IMR-90 (cell line): ENCODE measurements at regions not wholly inside any gene's neighbourhood (a gene's known extent, or its start where the extent isn't known, plus 50 kb on each side); places are given as distances from the start of the nearest gene placed in this dataset.

Experiments
- ATAC-seq: fragments of 200-7000 bp; cut with Tn5 transposase; 2 replicates; pipeline ENCODE4 v1.9.1; 2020; ENCODE audit warnings: low read depth, mild to moderate bottlenecking, moderate library complexity
- BruUV-seq: library from RNA; stranded (reverse); fragments of 400-500 nt; replicated peaks from 2 replicates; lab custom pipeline; 2021; lab: Mats Ljungman, UMichigan
- CTCF ChIA-PET: fragments of 300-600 bp; formaldehyde crosslinking; extraction: SDS; loops from one replicate; lab custom pipeline; 2021; ENCODE audit warnings: antibody characterized with exemption; lab: Yijun Ruan, JAX
- POLR2A ChIA-PET: fragments of 300-600 bp; sonication (Branson Sonifier 250); formaldehyde crosslinking; loops from one replicate; lab custom pipeline; 2022; ENCODE audit warnings: antibody characterized with exemption; ENCODE audit not compliant: unreplicated experiment; lab: Charles Lee
- DNase-seq: peaks from one replicate; pipeline ENCODE4 v3.0.0; 2013
- H2AFZ ChIP-seq: replicated peaks from 2 replicates; pipeline ENCODE3; 2013; ENCODE audit warnings: low read length, mild to moderate bottlenecking; ENCODE audit not compliant: poor library complexity
- H2AK5ac ChIP-seq: 2 replicates; pipeline ENCODE4 v1.6.1; 2013; ENCODE audit warnings: low read depth, low read length, inconsistent platforms
- H2AK9ac ChIP-seq: replicated peaks from 2 replicates; pipeline ENCODE3; 2013; ENCODE audit warnings: mild to moderate bottlenecking, low read depth, low read length, moderate library complexity; ENCODE audit not compliant: poor library complexity
- H2BK120ac ChIP-seq: 2 replicates; pipeline ENCODE4 v1.6.1; 2013; ENCODE audit warnings: low read depth, low read length, inconsistent platforms
- H2BK15ac ChIP-seq: 3 replicates; pipeline ENCODE4 v1.6.1; 2013; ENCODE audit warnings: low read depth, low read length, inconsistent platforms
- H2BK20ac ChIP-seq: 2 replicates; pipeline ENCODE4 v1.6.1; 2013; ENCODE audit warnings: low read depth, mild to moderate bottlenecking, inconsistent platforms, low read length, moderate library complexity
- H2BK5ac ChIP-seq: 2 replicates; pipeline ENCODE4 v1.6.1; 2013; ENCODE audit warnings: mild to moderate bottlenecking, low read depth, low read length, inconsistent platforms; ENCODE audit not compliant: poor library complexity, severe bottlenecking
- H3K14ac ChIP-seq: replicated peaks from 2 replicates; pipeline ENCODE4 v1.6.1; 2013; ENCODE audit warnings: low read depth, low read length, inconsistent platforms
- H3K18ac ChIP-seq: 2 replicates; pipeline ENCODE4 v1.6.1; 2013; ENCODE audit warnings: low read depth, low read length, control low read depth
- H3K23ac ChIP-seq: 2 replicates; pipeline ENCODE4 v1.6.1; 2013; ENCODE audit warnings: low read depth, low read length, inconsistent platforms
- H3K27ac ChIP-seq: 2 replicates; pipeline ENCODE4 v1.5.1; 2013; ENCODE audit warnings: mild to moderate bottlenecking, control low read depth, low read length; ENCODE audit not compliant: insufficient read depth
- H3K27me3 ChIP-seq: 2 replicates; pipeline ENCODE4 v1.6.1; 2013; ENCODE audit warnings: low read length; ENCODE audit not compliant: control insufficient read depth, insufficient read depth
- H3K36me3 ChIP-seq: 2 replicates; pipeline ENCODE4 v1.6.1; 2013; ENCODE audit warnings: low read length, mixed read lengths; ENCODE audit not compliant: control insufficient read depth, insufficient read depth
- H3K4ac ChIP-seq: 2 replicates; pipeline ENCODE4 v1.6.1; 2013; ENCODE audit warnings: low read depth, low read length, inconsistent platforms
- H3K4me1 ChIP-seq: 2 replicates; pipeline ENCODE4 v1.6.1; 2013; ENCODE audit warnings: low read length, mixed read lengths; ENCODE audit not compliant: control insufficient read depth, insufficient read depth
- H3K4me2 ChIP-seq: 2 replicates; pipeline ENCODE4 v1.6.1; 2013; ENCODE audit warnings: low read depth, mild to moderate bottlenecking, control low read depth, low read length, moderate library complexity
- H3K4me3 ChIP-seq: 2 replicates; pipeline ENCODE4 v1.5.1; 2013; ENCODE audit warnings: low read depth, mild to moderate bottlenecking, control low read depth, low read length, moderate library complexity; ENCODE audit not compliant: insufficient read depth
- H3K56ac ChIP-seq: 2 replicates; pipeline ENCODE4 v1.6.1; 2013; ENCODE audit warnings: low read length, inconsistent platforms; ENCODE audit not compliant: insufficient read depth; ENCODE audit errors: extremely low read depth
- H3K79me1 ChIP-seq, 2 experiments: 2 replicates each; pipeline ENCODE4 v1.6.1; 2013; ENCODE audit warnings: low read length in 2 of 2, inconsistent platforms in 1 of 2, low read depth in 1 of 2
- H3K9ac ChIP-seq: 2 replicates; pipeline ENCODE4 v1.6.1; 2013; ENCODE audit warnings: low read depth, low read length, control low read depth
- H3K9me1 ChIP-seq: 2 replicates; pipeline ENCODE4 v1.6.1; 2013; ENCODE audit warnings: low read length, inconsistent platforms; ENCODE audit not compliant: insufficient read depth
- H3K9me3 ChIP-seq: 2 replicates; pipeline ENCODE4 v1.6.1; 2013; ENCODE audit warnings: low read length; ENCODE audit not compliant: control insufficient read depth, insufficient read depth
- H4K20me1 ChIP-seq: 2 replicates; pipeline ENCODE4 v1.6.1; 2013; ENCODE audit warnings: low read length, inconsistent platforms; ENCODE audit not compliant: insufficient read depth
- H4K5ac ChIP-seq: 2 replicates; pipeline ENCODE4 v1.6.1; 2013; ENCODE audit warnings: mild to moderate bottlenecking, low read depth, low read length, control low read depth
- H4K8ac ChIP-seq, 2 experiments: 2 replicates each; pipeline ENCODE4 v1.6.1; 2013; ENCODE audit warnings: low read depth in 2 of 2, low read length in 2 of 2, control low read depth in 1 of 2, inconsistent platforms in 1 of 2
- H4K91ac ChIP-seq: 2 replicates; pipeline ENCODE4 v1.6.1; 2013; ENCODE audit warnings: low read depth, low read length, inconsistent platforms; ENCODE audit not compliant: insufficient read depth
- MAFK ChIP-seq: IDR thresholded peaks from 2 replicates; pipeline ENCODE4 v1.6.1; 2012; ENCODE audit warnings: low read depth, low read length, improper control_type of control experiment
- USF2 ChIP-seq: fragments of 150-350 bp; IDR thresholded peaks from 2 replicates; pipeline ENCODE4 v1.6.1; 2017; ENCODE audit warnings: mild to moderate bottlenecking, antibody characterized with exemption, low read length, low read depth
- WGBS, 2 experiments: methylation state at CpG; one replicate each; pipeline versions ENCODE4 v1.1.5 to v1.1.7; 2013; ENCODE audit warnings: missing lambda C conversion rate in 2 of 2; ENCODE audit not compliant: insufficient read length in 1 of 2; ENCODE audit errors: extremely low coverage in 2 of 2; 5-methylcytosine and 5-hydroxymethylcytosine counted together
- dilution Hi-C: fragments of 300-500 bp; cut with HindIII; formaldehyde crosslinking; loops from one replicate; pipeline ENCODE4 v1.14.3; 2018; ENCODE audit warnings: low sequenced_read_pairs; ENCODE audit not compliant: unreplicated experiment
- in situ Hi-C: fragments of 300-500 bp; cut with MboI; formaldehyde crosslinking; loops from 3 replicates; pipeline ENCODE4 v1.14.3; 2019; ENCODE audit warnings: low sequenced_read_pairs, inconsistent platforms, mixed read lengths
- intact Hi-C: fragments of 100-400 bp; cut with micrococcal nuclease; formaldehyde crosslinking; loops from 2 replicates; pipeline ENCODE4 v1.10.0; 2022
- TF ChIP-seq, protein P1 (sequence below): fragments of 150-350 bp; IDR thresholded peaks from 2 replicates; pipeline ENCODE4 v1.6.1; 2016; ENCODE audit warnings: low read depth, mild to moderate bottlenecking, low read length, moderate library complexity, borderline replicate concordance
- TF ChIP-seq, protein P2 (sequence below): conservative IDR thresholded peaks from 2 replicates; pipeline ENCODE4 v1.5.1; 2012; ENCODE audit warnings: mild to moderate bottlenecking, low read depth, low read length, improper control_type of control experiment

DNA sequence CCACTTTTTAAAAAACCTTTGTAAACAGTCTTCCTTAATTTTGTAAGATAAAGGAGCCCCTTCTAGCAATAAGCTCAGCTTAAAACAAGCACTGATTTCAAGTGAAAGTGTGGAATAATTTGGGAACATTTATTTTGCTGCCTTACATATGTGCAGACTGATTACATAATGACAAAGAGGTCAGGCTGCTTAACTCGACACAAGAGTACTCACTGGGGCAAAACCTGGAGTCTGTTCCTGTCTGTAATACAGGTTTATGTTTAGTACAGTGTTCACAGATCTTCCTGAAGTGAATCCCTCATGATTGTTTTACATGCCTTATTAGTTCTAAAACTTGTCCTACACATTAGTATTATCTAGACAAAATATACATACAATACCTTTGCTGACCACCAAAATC, 609.8 kb downstream of the LMO7 start:
- Histone ChIP-seq H2AFZ (no peak overlapping the region), H3K14ac (no peak overlapping the region), H3K9ac (no peak overlapping the region), H3K4me1 (no peaks in the 10 kb centered on the region), H2AK9ac (no peak overlapping the region), H4K8ac (no peak overlapping the region), H3K4ac (no peak overlapping the region), H2BK5ac (no peak overlapping the region), H4K91ac (no peak overlapping the region), H2BK15ac (no peak overlapping the region), H4K20me1 (no peaks in the 10 kb centered on the region), H3K79me1 (no peaks in the 10 kb centered on the region), H2BK20ac (no peak overlapping the region), H3K36me3 (no peaks in the 10 kb centered on the region), H4K5ac (no peak overlapping the region), H3K27ac (no peak overlapping the region), H3K23ac (no peak overlapping the region), H2BK120ac (no peak overlapping the region), H3K4me3 (no peak overlapping the region), H3K27me3 (peaks cover 3% of the 10 kb centered on the region; the same call in 1 of the 2 replicates), H3K18ac (no peak overlapping the region), H2AK5ac (no peak overlapping the region), H3K56ac (no peak overlapping the region), H3K9me1 (no peaks in the 10 kb centered on the region), H3K4me2 (no peak overlapping the region), H3K9me3 (no peaks in the 10 kb centered on the region)
- intact Hi-C loops: no loop called here
- dilution Hi-C loops: no loop called here
- DNase-seq: no peak
- no peak for ATAC-seq
- BruUV-seq: no TSS peak
- in situ Hi-C loops: no loop called here
- no peak for TF ChIP-seq MAFK
- no peak for TF ChIP-seq USF2
- TF ChIP-seq, protein P1, sequence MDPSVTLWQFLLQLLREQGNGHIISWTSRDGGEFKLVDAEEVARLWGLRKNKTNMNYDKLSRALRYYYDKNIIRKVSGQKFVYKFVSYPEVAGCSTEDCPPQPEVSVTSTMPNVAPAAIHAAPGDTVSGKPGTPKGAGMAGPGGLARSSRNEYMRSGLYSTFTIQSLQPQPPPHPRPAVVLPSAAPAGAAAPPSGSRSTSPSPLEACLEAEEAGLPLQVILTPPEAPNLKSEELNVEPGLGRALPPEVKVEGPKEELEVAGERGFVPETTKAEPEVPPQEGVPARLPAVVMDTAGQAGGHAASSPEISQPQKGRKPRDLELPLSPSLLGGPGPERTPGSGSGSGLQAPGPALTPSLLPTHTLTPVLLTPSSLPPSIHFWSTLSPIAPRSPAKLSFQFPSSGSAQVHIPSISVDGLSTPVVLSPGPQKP: no peak
- TF ChIP-seq, protein P2, sequence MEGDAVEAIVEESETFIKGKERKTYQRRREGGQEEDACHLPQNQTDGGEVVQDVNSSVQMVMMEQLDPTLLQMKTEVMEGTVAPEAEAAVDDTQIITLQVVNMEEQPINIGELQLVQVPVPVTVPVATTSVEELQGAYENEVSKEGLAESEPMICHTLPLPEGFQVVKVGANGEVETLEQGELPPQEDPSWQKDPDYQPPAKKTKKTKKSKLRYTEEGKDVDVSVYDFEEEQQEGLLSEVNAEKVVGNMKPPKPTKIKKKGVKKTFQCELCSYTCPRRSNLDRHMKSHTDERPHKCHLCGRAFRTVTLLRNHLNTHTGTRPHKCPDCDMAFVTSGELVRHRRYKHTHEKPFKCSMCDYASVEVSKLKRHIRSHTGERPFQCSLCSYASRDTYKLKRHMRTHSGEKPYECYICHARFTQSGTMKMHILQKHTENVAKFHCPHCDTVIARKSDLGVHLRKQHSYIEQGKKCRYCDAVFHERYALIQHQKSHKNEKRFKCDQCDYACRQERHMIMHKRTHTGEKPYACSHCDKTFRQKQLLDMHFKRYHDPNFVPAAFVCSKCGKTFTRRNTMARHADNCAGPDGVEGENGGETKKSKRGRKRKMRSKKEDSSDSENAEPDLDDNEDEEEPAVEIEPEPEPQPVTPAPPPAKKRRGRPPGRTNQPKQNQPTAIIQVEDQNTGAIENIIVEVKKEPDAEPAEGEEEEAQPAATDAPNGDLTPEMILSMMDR: no peak
- ChIA-PET POLR2A (no interaction called here), CTCF (no interaction called here)
- WGBS, 2 experiments: no CpG with 5 or more reads among the region's 1 CpG
